ENCODE measurements at regions not wholly inside any gene's neighbourhood (a gene's known extent, or its start where the extent isn't known, plus 50 kb on each side); places are given as distances from the start of the nearest gene placed in this dataset.

DNA sequence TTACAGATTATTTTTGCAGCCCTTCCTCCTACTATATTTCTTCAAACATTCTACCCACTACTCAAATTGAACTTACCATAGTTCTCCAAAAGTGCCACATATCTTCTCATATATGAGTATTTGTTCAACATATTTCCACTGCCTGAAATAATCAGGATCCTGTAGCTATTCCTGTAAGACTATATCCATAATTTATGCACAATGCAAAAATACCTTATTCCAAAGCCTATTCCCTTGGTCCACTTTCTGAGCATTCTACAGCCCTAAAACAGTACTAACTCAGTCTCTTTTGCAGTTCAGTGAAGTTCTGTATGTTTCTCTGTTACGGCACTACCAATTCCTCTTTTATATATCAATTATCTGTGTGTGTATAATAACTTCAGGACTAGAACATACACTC lies 1283.7 kb upstream of the ADGRL2 start:
- ChIA-PET POLR2A (no interaction called here), CTCF (no interaction called here)
- no peaks in the 10 kb centered on the region for H3K27me3 ChIP-seq (ENCODE audit: control insufficient read depth in 1 of 2, insufficient read depth in 2 of 2, low read length in 2 of 2)
- H3K4me1 Mint-ChIP-seq (ENCODE audit: low read depth), result no peaks in the 10 kb centered on the region
- no peaks in the 10 kb centered on the region for H3K36me3 Mint-ChIP-seq (ENCODE audit: low read depth)
- peaks cover 14% of the 10 kb centered on the region for H3K9me3 Mint-ChIP-seq
- no peaks in the 10 kb centered on the region for H3K4me1 ChIP-seq (ENCODE audit: insufficient read depth, low read length)
- no peak overlapping the region for H3K27ac Mint-ChIP-seq
- H3K27me3 Mint-ChIP-seq, result no peaks in the 10 kb centered on the region
- no peak overlapping the region for H3K4me3 ChIP-seq (ENCODE audit: low read length)
- no peaks in the 10 kb centered on the region for H3K9me3 ChIP-seq (ENCODE audit: control insufficient read depth in 1 of 2, insufficient read depth in 1 of 2, low read length in 2 of 2)
- no peak overlapping the region for H3K4me3 Mint-ChIP-seq
- intact Hi-C loops (cut with DNase I, micrococcal nuclease), result no loop called here
- H3K27ac ChIP-seq (ENCODE audit: low read depth in 1 of 2, low read length in 2 of 2), result no peak overlapping the region
- ATAC-seq (ENCODE audit: poor library complexity) (no peak), DNase-seq (no peak)
- TF ChIP-seq, protein P1, sequence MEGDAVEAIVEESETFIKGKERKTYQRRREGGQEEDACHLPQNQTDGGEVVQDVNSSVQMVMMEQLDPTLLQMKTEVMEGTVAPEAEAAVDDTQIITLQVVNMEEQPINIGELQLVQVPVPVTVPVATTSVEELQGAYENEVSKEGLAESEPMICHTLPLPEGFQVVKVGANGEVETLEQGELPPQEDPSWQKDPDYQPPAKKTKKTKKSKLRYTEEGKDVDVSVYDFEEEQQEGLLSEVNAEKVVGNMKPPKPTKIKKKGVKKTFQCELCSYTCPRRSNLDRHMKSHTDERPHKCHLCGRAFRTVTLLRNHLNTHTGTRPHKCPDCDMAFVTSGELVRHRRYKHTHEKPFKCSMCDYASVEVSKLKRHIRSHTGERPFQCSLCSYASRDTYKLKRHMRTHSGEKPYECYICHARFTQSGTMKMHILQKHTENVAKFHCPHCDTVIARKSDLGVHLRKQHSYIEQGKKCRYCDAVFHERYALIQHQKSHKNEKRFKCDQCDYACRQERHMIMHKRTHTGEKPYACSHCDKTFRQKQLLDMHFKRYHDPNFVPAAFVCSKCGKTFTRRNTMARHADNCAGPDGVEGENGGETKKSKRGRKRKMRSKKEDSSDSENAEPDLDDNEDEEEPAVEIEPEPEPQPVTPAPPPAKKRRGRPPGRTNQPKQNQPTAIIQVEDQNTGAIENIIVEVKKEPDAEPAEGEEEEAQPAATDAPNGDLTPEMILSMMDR (IDR thresholded peaks at IDR 0.05), result no peak
- H3K36me3 ChIP-seq (ENCODE audit: insufficient read depth, low read length), result no peaks in the 10 kb centered on the region

- intact Hi-C loops (cut with DNase I, micrococcal nuclease), result no loop called here
- no peak for ATAC-seq (ENCODE audit: poor library complexity)
- Mint-ChIP-seq H3K4me1 (ENCODE audit: low read depth) (no peaks in the 10 kb centered on the region), H3K27ac (no peak overlapping the region), H3K27me3 (no peaks in the 10 kb centered on the region), H3K4me3 (no peak overlapping the region), H3K9me3 (peaks cover 2% of the 10 kb centered on the region), H3K36me3 (ENCODE audit: low read depth) (no peaks in the 10 kb centered on the region)
- TF ChIP-seq, protein P1 (IDR thresholded peaks at IDR 0.05), result no peak
- H3K9me3 ChIP-seq (ENCODE audit: control insufficient read depth in 1 of 2, insufficient read depth in 1 of 2, low read length in 2 of 2), result peaks cover 0 to 4% of the 10 kb centered on the region in 2 experiments
- H3K4me3 ChIP-seq (ENCODE audit: low read length), result no peak overlapping the region
- H3K4me1 ChIP-seq (ENCODE audit: insufficient read depth, low read length), result no peaks in the 10 kb centered on the region
- no peak overlapping the region for H3K27ac ChIP-seq (ENCODE audit: low read depth in 1 of 2, low read length in 2 of 2)
- no peak for DNase-seq
- no peaks in the 10 kb centered on the region for H3K27me3 ChIP-seq (ENCODE audit: control insufficient read depth in 1 of 2, insufficient read depth in 2 of 2, low read length in 2 of 2)
- H3K36me3 ChIP-seq (ENCODE audit: insufficient read depth, low read length), result no peaks in the 10 kb centered on the region
- CTCF ChIA-PET, result no interaction called here
- POLR2A ChIA-PET, result no interaction called here
Observed at GRCh38 chr1:80509965-80510522, 1290.7 kb upstream of the ADGRL2 start.

GRCh38 chr1:80506216-80506615 lies 1294.5 kb upstream of the ADGRL2 start:
- no peak overlapping the region for H3K27ac Mint-ChIP-seq
- ATAC-seq (ENCODE audit: poor library complexity), result no peak
- Histone ChIP-seq H3K4me1 (ENCODE audit: insufficient read depth, low read length) (no peaks in the 10 kb centered on the region), H3K9me3 (ENCODE audit: control insufficient read depth in 1 of 2, insufficient read depth in 1 of 2, low read length in 2 of 2) (peaks cover 0 to 4% of the 10 kb centered on the region in 2 experiments), H3K27ac (ENCODE audit: low read depth in 1 of 2, low read length in 2 of 2) (no peak overlapping the region), H3K36me3 (ENCODE audit: insufficient read depth, low read length) (no peaks in the 10 kb centered on the region), H3K27me3 (ENCODE audit: control insufficient read depth in 1 of 2, insufficient read depth in 2 of 2, low read length in 2 of 2) (no peaks in the 10 kb centered on the region), H3K4me3 (ENCODE audit: low read length) (no peak overlapping the region)
- POLR2A ChIA-PET, result no interaction called here
- TF ChIP-seq, protein P1 (IDR thresholded peaks at IDR 0.05), result no peak
- no peaks in the 10 kb centered on the region for H3K4me1 Mint-ChIP-seq (ENCODE audit: low read depth)
- H3K9me3 Mint-ChIP-seq, result no peaks in the 10 kb centered on the region
- H3K36me3 Mint-ChIP-seq (ENCODE audit: low read depth), result no peaks in the 10 kb centered on the region
- H3K4me3 Mint-ChIP-seq, result no peak overlapping the region
- CTCF ChIA-PET, result no interaction called here
- DNase-seq, result no peak
- intact Hi-C loops (cut with DNase I, micrococcal nuclease), result no loop called here
- H3K27me3 Mint-ChIP-seq, result no peaks in the 10 kb centered on the region
